ENCODE measurements at regions not wholly inside any gene's neighbourhood (a gene's known extent, or its start where the extent isn't known, plus 50 kb on each side); places are given as distances from the start of the nearest gene placed in this dataset.

DNA sequence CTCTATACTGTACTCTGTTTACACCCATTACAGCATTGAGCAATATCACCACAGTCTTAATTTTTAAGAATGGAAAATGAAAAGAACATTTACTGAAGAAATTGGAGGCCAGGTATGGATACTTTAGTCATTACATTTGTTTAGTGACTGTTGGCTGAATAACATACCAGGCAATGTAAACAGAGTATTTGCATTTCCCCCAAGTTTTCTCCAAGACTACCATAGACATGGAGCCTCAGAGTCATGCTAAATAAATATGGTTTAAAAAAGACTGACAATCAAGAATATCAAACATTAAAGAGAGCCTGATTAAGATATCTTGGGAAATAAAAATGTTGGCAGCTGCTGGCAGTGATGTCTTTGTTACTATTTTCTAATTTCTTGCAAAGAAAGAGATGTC is 136.9 kb upstream of the ADAMTS5 start:
- Histone ChIP-seq H4K20me1 (ENCODE audit: control insufficient read depth, insufficient read depth, low read length, poor library complexity, severe bottlenecking) (no peaks in the 10 kb centered on the region), H3K27me3 (replicated peaks in 1 of 4; ENCODE audit: control extremely low read depth in 1 of 4, control insufficient read depth in 3 of 4, insufficient read depth in 4 of 4, low read length in 3 of 4) (no peaks in the 10 kb centered on the region), H3K9me3 (ENCODE audit: control extremely low read depth in 1 of 3, control insufficient read depth in 2 of 3, insufficient read depth in 1 of 3, low read length in 2 of 3) (no peaks in the 10 kb centered on the region), H3K79me2 (ENCODE audit: control insufficient read depth, insufficient read depth, low read length) (no peaks in the 10 kb centered on the region), H3K9ac (ENCODE audit: low read length) (no peak overlapping the region), H2AFZ (ENCODE audit: insufficient read depth, low read depth, low read length, poor library complexity, severe bottlenecking) (no peak overlapping the region), H3K4me1 (ENCODE audit: control insufficient read depth in 2 of 2, insufficient read depth in 2 of 2, low read length in 2 of 2) (no peaks in the 10 kb centered on the region), H3K4me2 (replicated peaks; ENCODE audit: low read depth, low read length, poor library complexity, severe bottlenecking) (no peak overlapping the region), H3K4me3 (ENCODE audit: control extremely low read depth in 1 of 5, extremely low read depth in 1 of 5, insufficient read depth in 1 of 5, low read depth in 2 of 5, low read length in 4 of 5) (no peak overlapping the region), H3K36me3 (replicated peaks in 1 of 2; ENCODE audit: control extremely low read depth in 1 of 2, control insufficient read depth in 1 of 2, extremely low read depth in 1 of 2, insufficient read depth in 2 of 2, low read length in 1 of 2) (no peaks in the 10 kb centered on the region), H3K27ac (ENCODE audit: low read length in 2 of 2) (no peak overlapping the region)
- H3K4me1 Mint-ChIP-seq, result no peaks in the 10 kb centered on the region
- POLR2A ChIA-PET, result no interaction called here
- H3K27ac Mint-ChIP-seq, result no peak overlapping the region
- no peak for ATAC-seq (ENCODE audit: low read depth)
- CTCF ChIA-PET, result no interaction called here
- intact Hi-C loops (cut with micrococcal nuclease), result no loop called here
- H3K4me3 Mint-ChIP-seq, result no peak overlapping the region
- H3K27me3 Mint-ChIP-seq, result no peaks in the 10 kb centered on the region
- peaks cover 5% of the 10 kb centered on the region for H3K9me3 Mint-ChIP-seq (ENCODE audit: insufficient read depth)
- DNase-seq, result no peak
- TF ChIP-seq, protein P1, sequence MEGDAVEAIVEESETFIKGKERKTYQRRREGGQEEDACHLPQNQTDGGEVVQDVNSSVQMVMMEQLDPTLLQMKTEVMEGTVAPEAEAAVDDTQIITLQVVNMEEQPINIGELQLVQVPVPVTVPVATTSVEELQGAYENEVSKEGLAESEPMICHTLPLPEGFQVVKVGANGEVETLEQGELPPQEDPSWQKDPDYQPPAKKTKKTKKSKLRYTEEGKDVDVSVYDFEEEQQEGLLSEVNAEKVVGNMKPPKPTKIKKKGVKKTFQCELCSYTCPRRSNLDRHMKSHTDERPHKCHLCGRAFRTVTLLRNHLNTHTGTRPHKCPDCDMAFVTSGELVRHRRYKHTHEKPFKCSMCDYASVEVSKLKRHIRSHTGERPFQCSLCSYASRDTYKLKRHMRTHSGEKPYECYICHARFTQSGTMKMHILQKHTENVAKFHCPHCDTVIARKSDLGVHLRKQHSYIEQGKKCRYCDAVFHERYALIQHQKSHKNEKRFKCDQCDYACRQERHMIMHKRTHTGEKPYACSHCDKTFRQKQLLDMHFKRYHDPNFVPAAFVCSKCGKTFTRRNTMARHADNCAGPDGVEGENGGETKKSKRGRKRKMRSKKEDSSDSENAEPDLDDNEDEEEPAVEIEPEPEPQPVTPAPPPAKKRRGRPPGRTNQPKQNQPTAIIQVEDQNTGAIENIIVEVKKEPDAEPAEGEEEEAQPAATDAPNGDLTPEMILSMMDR (IDR thresholded peaks at IDR 0.05), result no peak
- no peak for TF ChIP-seq EZH2 (IDR thresholded peaks at IDR 0.05; ENCODE audit: borderline replicate concordance, insufficient read depth, low read depth, low read length, poor library complexity, severe bottlenecking)

DNA sequence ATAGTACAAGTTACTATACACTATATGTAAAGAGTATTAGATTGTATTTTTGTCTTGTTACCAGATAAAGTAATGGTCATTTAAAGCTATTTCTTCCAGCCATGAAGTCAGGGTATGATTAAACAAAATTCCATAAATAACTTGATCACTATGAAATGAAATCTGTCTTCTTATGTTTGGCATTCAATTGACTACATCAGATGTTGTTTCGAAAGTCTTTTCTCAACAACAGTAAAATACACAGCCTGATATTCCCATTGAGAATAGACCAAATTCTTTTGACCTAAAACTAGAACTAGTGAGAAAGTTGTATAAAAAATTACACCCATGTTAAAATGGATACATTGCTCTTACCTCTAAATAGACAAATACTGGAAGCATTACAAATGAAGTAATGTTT is 134.6 kb upstream of the ADAMTS5 start:
- H3K4me3 ChIP-seq (ENCODE audit: control extremely low read depth in 1 of 5, extremely low read depth in 1 of 5, insufficient read depth in 1 of 5, low read depth in 2 of 5, low read length in 4 of 5), result no peak overlapping the region
- TF ChIP-seq, protein P1 (IDR thresholded peaks at IDR 0.05), result no peak
- no peak for TF ChIP-seq EZH2 (IDR thresholded peaks at IDR 0.05; ENCODE audit: borderline replicate concordance, insufficient read depth, low read depth, low read length, poor library complexity, severe bottlenecking)
- H3K4me1 ChIP-seq (ENCODE audit: control insufficient read depth in 2 of 2, insufficient read depth in 2 of 2, low read length in 2 of 2), result no peaks in the 10 kb centered on the region
- H3K27ac Mint-ChIP-seq, result no peak overlapping the region
- ChIA-PET CTCF (no interaction called here), POLR2A (no interaction called here)
- H3K27me3 Mint-ChIP-seq, result no peaks in the 10 kb centered on the region
- H3K4me3 Mint-ChIP-seq, result no peak overlapping the region
- H3K4me1 Mint-ChIP-seq, result no peaks in the 10 kb centered on the region
- intact Hi-C loops (cut with micrococcal nuclease), result no loop called here
- no peaks in the 10 kb centered on the region for H4K20me1 ChIP-seq (ENCODE audit: control insufficient read depth, insufficient read depth, low read length, poor library complexity, severe bottlenecking)
- DNase-seq, result no peak
- no peak for ATAC-seq (ENCODE audit: low read depth)
- no peaks in the 10 kb centered on the region for H3K79me2 ChIP-seq (ENCODE audit: control insufficient read depth, insufficient read depth, low read length)
- no peak overlapping the region for H2AFZ ChIP-seq (ENCODE audit: insufficient read depth, low read depth, low read length, poor library complexity, severe bottlenecking)
- peaks cover 5% of the 10 kb centered on the region for H3K9me3 Mint-ChIP-seq (ENCODE audit: insufficient read depth)
- WGBS (ENCODE audit: insufficient coverage), result no CpG with 5 or more reads among the region's 1 CpG
- no peak overlapping the region for H3K27ac ChIP-seq (ENCODE audit: low read length in 2 of 2)
- no peaks in the 10 kb centered on the region for H3K27me3 ChIP-seq (replicated peaks in 1 of 4; ENCODE audit: control extremely low read depth in 1 of 4, control insufficient read depth in 3 of 4, insufficient read depth in 4 of 4, low read length in 3 of 4)
- H3K9me3 ChIP-seq (ENCODE audit: control extremely low read depth in 1 of 3, control insufficient read depth in 2 of 3, insufficient read depth in 1 of 3, low read length in 2 of 3), result no peaks in the 10 kb centered on the region
- no peak overlapping the region for H3K9ac ChIP-seq (ENCODE audit: low read length)
- no peaks in the 10 kb centered on the region for H3K36me3 ChIP-seq (replicated peaks in 1 of 2; ENCODE audit: control extremely low read depth in 1 of 2, control insufficient read depth in 1 of 2, extremely low read depth in 1 of 2, insufficient read depth in 2 of 2, low read length in 1 of 2)
- H3K4me2 ChIP-seq (replicated peaks; ENCODE audit: low read depth, low read length, poor library complexity, severe bottlenecking), result no peak overlapping the region
